GM21360 (cell line): ENCODE measurements at regions not wholly inside any gene's neighbourhood (a gene's known extent, or its start where the extent isn't known, plus 50 kb on each side); places are given as distances from the start of the nearest gene placed in this dataset.
A peak's percentile ranks its signal among the peaks of the same experiment; 100 is the strongest.

Source experiments
- ATAC-seq: cut with Tn5 transposase; IDR thresholded peaks from one replicate; pipeline ENCODE4 v1.9.1; 2021; ENCODE audit warnings: mild to moderate bottlenecking, moderate library complexity; ENCODE audit not compliant: unreplicated experiment

DNA sequence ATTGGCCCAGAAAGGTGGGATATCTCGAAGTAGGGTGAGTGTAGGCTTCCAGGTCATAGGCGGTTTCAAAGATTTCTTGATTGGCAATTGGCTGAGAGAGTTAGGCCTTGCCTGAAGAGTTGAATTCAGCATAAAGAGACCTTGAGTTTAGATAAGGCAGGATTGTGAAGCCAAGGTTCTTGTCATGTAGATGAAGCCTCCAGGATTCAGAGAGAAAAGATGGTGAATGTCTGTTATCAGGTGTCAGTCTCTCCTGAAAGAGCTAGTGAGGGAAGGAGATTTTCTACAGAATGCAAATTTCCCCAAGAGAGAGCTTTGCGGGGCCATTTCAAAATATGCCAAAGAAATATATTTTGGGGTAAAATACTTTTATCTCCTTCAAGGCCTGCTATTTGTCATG lies 217.0 kb upstream of the TLE3 start:
- ATAC-seq, result no peak

DNA sequence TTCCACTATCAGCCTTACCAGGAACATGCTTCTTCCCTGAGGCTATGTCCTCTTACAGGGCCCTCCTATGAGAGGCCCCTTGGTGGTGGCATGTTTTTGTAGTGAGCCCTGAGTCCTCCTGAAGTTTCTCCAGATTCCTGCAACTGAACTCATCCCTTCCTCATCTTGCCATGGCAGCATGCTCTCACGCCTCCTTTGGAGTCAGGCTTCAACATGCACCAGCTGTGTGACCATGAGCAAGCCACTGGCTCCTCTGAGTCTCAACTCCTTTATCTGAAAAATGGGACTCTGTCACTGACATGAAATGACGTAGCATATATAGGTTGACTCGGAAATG lies 216.3 kb upstream of the TLE3 start:
- ATAC-seq, result no peak

DNA sequence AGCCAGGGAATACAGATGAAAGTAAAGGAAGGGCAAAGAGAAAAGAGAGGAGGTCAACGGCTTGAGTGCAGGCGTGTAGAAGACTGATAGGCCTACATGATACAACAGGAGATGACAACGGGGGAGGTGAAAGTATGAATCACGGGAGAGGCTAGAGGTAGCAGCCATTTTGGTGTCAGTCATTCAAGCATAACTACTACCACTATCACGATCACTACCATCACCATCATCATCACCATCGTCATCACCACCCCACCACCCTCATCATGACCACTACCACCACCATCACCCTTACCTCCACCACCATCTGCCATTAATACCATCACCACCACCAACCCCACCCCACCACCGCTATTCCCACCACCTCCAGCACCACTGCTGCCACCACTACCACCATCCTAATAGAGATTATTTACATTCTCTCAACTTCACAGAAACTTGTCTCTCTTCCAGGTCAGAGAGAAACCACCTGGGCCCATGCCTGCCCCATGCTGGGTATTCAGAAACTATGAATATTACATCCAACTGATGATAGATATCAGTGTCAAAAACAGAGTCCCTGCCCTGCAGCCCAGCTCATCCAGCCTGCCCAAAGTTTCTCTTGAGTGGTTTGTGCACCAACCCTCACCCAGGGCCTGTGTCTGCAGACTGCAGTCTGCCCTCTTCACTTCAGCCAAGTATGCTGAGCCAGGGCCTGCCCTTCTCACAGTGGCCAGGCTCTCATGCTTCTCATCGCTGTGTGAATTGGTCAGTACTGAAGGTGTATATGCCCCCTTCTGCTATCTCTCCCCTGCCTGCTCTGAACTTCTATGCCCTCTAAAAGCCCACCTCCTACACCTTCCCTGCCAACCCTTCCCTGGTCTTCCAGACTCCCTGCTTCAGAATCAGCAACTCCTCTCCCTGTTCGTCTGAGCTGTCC lies 215.6 kb upstream of the TLE3 start:
- ATAC-seq, result no peak

DNA sequence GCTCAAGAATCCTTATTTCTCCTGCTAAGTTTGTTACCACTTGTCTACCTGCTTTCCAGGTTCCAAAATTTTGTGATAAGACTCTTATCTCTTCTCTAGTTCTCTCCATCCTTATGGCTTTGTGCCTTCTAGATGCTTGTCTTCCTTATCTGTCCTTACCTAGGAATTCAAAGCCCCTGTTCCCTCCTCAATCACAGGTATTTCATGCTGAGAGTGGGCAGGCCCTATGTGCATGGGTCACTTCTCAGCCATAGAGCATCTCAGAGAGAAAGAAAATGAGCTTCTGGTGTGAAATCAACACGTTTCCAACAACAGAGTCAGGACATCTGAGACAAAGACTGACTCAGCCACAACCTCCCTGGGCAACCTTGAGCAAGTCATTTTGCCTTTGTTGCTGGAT lies 214.1 kb upstream of the TLE3 start:
- ATAC-seq, result no peak

DNA sequence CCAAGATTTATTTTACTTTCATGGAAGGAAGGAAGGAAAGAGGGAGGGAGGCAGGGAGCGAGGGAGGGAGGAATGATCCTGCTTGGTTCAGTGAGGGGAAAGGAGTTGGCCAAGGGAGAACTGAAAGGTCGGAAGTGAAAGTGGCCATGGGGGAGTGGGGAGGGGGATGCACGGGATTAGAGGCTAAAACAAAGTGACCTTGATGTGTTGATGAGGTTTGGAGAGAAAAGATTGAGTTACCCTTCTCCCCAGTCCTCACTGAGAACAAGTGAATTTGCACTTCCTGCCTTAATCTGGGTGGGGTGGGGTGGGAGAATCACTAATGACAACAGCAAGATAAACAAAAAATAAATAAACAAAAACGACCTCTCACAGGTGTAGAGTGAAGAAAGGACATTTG lies 212.0 kb upstream of the TLE3 start:
- no peak for ATAC-seq

DNA sequence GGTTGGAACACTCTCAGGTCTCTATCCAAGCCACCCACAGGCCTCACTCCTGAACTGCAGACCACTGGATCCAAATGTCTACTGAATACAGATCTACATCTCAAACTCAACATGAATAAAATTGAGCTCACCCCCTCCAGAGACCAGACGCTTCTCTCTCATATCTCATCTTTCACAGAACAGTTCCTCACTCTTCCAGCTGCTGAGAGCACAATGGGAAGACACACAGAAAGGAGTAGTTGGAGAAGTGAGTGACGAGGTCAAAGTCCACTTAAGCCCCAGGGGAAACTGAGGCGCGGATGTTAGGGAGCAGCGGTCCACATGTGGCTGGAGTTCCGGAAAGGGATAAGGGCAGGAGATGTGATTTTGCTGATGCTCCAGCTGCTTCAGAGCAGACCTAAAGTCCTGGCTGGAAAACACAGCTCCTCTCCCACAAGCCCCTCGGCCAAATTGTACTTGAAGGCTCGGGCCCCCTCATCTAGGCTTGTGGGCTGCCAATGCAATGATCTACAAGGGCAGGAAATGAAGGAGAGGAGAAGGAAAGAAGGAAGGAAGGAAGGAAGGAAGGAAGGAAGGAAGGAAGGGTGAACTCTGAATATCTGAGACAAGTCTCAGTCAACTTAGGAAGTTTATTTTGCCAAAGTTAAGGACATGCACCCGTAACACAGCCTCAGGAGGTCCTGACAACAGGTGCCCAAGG lies 211.2 kb upstream of the TLE3 start:
- no peak for ATAC-seq

DNA sequence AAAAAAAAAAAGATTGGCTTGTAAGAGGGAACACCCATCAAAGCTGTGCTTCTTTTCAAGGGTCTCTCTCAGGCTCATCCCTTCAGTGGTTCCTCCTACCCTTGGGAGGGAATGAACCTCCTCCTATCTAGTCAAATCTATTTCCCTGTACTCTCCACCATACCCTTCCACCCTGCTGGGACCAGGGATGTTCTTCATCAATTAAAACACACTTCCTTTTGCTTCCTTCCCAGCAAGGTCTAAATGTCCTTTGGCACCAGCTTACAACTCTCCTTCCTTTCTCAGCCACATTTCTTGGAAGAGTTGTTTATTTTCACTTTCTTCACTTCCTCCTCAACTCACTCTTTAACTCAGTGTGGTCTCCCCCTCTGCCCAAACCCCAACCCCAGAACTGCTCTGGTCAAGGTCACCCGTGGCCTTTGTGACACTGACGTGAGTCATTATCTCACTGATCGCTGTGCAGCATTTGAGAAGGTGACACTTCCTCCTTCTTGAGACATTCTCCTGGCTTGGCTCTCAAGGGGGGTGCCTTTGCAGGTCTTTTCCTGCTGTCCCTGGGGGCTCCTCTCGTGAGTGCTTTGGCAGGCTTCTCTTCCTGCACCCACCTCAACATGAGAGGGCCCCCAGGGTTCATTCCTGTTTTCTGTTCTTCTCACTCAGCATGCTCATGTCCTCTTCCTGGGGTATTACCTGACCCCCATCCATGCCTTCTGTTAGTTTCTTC lies 210.5 kb upstream of the TLE3 start:
- ATAC-seq, result no peak

DNA sequence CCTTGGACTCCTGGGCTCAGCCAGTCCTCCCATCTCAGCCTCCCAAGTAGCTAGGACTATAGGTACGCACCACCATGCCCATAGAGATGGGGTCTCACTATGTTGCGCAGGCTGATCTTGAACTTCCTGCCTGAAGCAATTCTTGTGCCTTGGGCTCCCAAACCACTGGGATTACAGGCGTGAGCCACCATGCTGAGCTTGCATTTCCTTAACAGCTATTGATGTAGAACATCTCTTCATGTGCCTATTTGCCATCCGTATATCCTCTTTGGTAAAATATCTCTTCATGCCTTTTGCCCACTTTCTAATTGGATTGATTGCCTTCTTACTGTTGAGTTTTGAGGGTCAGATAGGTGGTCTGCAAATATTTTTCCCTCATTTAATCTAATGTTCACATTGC lies 208.9 kb upstream of the TLE3 start:
- no peak for ATAC-seq

DNA sequence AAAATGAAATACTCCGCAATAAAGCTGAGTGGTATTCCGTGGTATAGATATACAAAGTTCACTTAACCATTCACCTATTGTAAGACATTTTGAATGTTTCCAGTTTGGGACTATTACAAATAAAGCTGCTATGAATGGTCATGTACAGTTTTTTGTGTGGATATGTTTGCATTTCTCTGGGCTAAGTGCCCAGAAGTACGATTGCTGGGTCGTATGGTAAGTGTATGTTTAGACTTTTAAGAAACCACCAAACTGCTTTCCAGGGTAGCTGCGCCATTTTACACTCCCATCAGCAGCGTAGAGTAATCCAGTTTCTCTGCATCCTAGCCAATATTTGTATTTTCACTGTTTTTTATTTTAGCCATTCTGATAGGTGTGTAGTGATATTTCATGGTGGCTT lies 208.4 kb upstream of the TLE3 start:
- ATAC-seq, result no peak

DNA sequence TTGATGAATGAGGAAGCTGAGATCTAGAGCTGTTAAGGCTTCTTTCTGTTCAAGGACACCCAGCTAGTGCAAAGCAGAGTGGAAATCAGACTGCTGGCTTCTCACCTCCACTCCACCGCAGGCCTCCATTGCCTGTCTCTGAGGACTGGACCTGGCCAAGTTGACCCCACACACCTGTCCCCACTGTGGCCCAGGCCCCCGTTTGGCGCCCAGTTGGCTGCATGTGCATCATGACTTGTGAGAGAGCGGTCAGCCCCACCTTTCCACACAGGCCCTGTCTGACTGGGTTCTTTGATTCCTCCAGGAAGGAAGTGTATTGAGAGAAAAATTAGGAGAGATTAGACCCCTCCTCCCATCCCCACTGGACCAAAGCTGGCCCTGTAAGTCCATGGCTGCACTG lies 206.3 kb upstream of the TLE3 start:
- no peak for ATAC-seq

DNA sequence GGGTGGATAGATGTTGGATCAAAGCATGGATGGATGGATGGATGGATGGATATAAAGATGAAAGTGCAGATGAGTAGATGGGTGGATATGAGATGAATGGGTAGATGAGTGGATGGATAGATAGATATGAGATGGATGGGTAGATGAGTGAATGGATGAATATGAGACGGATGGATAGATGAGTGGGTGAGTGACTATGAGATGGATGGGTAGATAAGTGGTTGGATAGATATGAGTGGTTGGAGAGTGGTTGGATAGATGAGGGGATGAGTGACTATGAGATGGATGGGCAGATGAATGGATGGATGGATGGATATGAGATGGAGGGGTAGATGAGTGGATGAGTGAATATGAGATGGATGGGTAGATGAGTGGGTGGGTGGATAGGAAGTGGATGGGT lies 204.6 kb upstream of the TLE3 start:
- no peak for ATAC-seq

DNA sequence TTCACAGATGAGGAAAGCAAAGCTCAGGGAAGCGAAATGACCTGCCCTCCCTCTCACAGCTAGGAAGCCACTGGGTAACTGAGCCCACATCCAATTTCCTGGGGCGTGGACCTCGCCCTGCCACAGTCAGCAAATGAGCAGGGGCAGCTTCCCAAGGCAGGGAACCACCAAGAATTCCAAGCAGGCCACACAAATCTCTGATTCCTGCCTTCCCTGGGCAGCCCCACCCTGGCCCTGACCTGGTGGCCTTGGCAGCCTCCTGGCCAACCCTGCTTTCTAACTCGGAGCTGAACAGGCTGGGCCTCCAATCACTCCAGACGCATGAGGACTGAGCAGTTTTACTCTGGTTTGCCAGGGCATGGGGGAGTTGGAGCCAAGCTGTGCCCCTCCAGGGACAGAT lies 203.7 kb upstream of the TLE3 start:
- ATAC-seq, result no peak

DNA sequence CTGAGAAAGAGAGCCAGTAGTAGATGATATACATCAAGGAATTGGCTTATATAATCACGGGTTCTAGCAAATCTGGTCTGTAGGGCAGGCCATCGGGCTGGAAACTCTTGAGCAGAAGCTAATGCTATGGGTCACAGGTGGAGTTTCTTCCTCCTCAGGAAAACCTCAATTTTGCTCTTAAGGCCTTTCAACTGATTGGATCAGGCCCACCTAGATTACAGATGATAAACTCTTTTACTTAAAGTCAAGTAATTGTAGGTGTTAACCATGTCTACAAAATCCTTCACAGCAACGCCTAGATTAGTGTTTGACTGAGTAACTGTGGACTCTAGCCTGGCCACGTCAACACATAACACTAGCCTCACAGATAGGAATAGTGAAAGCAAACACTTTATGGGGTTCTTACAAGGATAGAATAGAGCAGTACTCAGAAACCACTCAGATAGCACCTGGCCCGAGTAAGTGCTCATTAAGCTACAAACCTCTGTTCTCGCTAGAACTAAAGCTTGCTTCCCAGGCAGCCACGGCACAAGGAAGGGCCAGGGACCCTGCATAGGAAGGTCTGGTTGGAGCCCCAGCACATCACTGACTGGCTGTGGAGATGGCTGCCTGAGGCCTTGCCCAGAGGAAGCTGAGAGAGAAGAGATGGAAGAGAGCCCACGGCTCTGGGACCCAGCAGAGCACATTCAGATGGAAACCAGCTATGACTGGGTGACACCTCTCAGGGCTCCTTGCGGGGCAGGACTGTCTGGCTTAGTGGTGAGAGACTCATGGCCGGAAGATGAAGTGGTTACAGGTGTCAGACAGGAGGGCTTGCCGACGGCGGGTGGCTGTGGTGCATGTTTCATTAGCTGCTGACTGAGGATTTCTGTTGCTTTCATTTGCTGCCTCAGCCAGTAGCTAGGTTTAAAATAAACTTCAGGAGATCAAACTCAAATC lies 202.5 kb upstream of the TLE3 start:
- peak; percentile 93 for ATAC-seq

DNA sequence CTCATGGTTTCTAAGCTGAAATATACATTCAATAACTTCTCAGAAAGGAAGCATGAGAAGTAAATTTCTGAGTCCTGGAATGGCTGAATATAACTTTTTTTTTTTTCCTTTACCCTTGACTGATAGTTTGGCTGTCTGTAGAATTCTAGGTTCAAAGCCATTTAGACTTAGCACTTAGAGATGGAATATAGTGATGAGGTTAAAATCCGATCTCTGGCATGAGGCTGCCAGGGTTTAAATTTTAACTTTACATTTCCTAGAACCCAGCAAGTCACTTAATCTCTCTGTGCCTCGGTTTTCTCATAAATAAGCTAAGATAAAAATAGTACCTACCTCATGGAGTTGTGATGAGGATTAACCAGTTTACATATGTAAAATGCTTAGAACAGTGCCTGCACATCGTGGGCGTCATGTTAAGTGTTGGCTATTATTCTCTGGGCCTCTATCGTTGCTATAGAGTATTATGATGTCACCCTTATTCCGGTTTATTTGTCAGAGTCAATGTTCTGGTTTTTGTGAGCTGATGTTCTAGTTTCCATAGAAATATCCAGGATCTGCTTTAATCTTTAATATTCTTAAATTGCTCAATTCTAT lies 199.8 kb upstream of the TLE3 start:
- ATAC-seq, result no peak

DNA sequence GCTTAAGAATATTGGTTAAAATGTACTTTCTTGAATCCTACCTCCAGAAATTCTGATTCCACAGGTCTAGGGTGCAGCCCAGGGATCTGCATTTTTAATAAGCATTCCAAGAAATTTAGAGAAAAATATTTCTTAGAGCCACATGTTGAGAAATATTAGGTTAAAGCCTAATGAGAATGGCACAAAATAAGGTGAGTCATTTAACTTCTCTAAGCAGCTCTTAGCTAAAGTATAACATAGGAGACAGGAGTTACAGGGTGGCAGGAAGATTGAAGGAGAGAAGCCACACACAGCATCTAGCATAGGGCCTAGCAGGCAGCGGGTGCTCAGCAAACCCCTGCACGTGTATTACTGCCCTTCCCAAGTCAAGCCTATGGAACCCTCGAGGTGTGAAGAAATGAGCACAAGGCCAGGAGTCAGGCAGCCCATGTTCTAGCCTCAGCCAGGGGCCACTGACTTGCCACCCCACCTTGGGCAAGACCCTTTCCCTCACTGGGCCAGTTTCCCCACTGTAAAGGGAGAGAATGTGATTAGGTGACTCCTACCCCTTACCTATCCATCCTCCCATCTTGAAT lies 197.1 kb upstream of the TLE3 start:
- ATAC-seq, result no peak

DNA sequence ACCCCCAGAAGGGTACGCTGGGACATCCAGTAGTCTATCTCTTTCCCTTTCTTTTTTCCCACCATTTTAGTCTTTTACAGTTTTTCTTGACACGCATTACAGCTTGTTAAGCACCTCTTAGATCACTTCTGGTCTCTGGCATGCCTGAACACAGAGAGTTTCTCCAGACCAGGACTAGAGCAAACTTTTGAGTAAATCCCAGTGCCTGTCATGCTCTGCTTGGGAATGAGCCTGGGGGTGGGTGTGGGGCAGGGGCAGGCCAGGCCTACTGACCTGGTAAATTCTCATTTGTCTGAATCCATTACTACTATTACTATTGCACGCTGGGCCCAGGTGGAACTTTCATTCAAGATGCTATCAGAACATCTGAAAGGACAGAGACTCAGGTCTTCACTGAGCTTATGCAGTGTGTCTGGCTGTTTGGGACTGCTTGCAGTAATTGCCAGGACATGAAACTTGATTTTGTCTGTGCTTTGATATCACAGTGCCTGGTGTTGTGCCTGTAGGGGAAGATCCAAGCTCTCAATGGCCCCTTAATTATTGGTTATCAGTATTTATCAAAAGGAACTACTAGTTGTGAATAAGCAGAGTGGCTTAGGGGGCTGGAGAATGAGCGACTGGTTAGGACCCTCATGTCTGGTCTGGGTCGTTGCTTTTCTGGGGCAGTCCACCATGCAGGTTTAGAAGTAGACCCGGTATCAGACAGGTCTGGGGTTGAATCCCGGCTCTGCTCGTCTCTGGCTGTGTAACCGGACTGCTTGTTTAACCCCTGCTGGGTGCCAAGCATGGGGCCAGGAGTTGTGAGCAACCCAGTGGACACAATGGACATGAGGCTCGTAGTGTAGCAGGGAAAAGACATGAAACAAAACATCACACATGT lies 196.1 kb upstream of the TLE3 start:
- no peak for ATAC-seq

DNA sequence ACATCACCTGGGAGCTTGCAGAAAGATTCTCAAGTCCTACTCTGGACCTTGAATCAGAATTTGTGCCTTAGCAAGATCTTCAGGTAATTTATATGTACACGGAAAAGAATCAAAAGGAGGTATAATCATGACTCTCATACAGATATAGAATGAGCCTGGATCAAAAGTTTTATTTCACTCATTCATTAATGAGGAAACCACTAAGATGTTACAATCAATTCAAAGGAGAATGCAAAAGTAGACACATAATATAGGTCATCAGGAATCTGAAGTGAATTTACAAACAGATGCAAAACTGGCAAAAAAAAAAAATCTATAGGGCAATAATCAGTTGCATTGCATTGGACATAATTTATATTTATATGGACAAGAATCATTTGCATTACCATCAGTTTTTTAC lies 195.4 kb upstream of the TLE3 start:
- no peak for ATAC-seq

DNA sequence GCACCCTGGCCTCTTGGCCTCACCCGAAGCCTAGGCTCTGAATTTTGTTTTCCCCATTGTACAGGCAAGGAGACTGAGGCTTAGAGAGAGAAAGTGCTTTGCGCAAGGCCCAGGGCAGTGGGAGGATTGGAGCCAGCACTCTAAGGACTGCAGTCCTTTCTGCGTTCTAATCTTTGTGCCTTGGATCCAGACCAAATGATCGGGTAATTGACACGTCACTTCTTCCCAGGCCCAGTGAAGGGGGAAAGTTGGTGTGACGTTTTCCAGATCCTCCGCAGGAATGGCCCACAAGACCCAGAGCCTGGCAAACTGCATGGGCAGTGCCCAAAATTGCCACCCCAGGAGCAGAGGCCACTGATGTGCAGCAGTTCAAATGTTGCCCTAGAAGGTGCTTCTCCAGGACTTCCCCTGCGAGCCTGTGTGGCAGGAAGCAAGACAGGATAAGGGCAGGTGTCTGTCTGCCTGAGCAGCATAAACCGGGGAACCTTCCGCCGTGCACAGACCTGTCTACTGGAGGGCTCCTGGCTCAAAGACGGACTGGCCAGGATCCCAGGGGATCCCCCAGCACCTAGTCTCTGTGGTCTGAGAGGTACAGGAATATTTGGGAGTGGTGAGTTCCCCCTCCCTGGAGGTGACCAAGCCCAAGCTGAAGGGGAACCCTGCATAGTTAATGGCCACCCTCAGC lies 194.5 kb upstream of the TLE3 start:
- ATAC-seq, result no peak
